Fibroblast of mammary gland (primary cell): ENCODE measurements at regions not wholly inside any gene's neighbourhood (a gene's known extent, or its start where the extent isn't known, plus 50 kb on each side); places are given as distances from the start of the nearest gene placed in this dataset.

ENCODE experiments used
- DNase-seq: peaks from one replicate; pipeline ENCODE4 v3.0.0-alpha.2; 2010; ENCODE audit warnings: low read depth
- H3K4me3 ChIP-seq: 2 replicates; pipeline ENCODE4 v1.5.1; 2011; ENCODE audit warnings: low read depth, mild to moderate bottlenecking, low read length, moderate library complexity; ENCODE audit not compliant: control insufficient read depth
- CTCF ChIP-seq: conservative IDR thresholded peaks from 2 replicates; pipeline ENCODE4 v1.5.1; 2011; ENCODE audit warnings: low read depth, low read length, inconsistent platforms; ENCODE audit not compliant: control insufficient read depth, insufficient read depth

- H3K4me3 ChIP-seq, result no peak overlapping the region
- DNase-seq, result no peak
- TF ChIP-seq CTCF, result no peak
These were observed 1632.6 kb downstream of the SUCLG1 start for GRCh38 chr2:82826437-82826836.

GRCh38 chr2:82825410-82826090, 1633.5 kb downstream of the SUCLG1 start:
- DNase-seq, result no peak
- no peak for TF ChIP-seq CTCF
- no peak overlapping the region for H3K4me3 ChIP-seq

GRCh38 chr2:82823892-82824291, 1635.2 kb downstream of the SUCLG1 start:
- H3K4me3 ChIP-seq, result no peak overlapping the region
- TF ChIP-seq CTCF, result no peak

GRCh38 chr2:82819951-82820350, 1639.1 kb downstream of the SUCLG1 start:
- no peak overlapping the region for H3K4me3 ChIP-seq
- TF ChIP-seq CTCF, result no peak
- no peak for DNase-seq

More at GRCh38 chr2:82823892-82824291, 1635.2 kb downstream of the SUCLG1 start:
- DNase-seq, result no peak

GRCh38 chr2:82814146-82814545, 1644.9 kb downstream of the SUCLG1 start:
- no peak for TF ChIP-seq CTCF
- no peak for DNase-seq
- H3K4me3 ChIP-seq, result no peak overlapping the region

GRCh38 chr2:82811946-82812345, 1647.1 kb downstream of the SUCLG1 start:
- TF ChIP-seq CTCF, result no peak
- no peak for DNase-seq

GRCh38 chr2:82803307-82803706, 1655.8 kb downstream of the SUCLG1 start:
- DNase-seq, result no peak
- TF ChIP-seq CTCF, result no peak
- H3K4me3 ChIP-seq, result no peak overlapping the region

More at GRCh38 chr2:82811946-82812345, 1647.1 kb downstream of the SUCLG1 start:
- H3K4me3 ChIP-seq, result no peak overlapping the region
